ENCODE measurements at regions not wholly inside any gene's neighbourhood (a gene's known extent, or its start where the extent isn't known, plus 50 kb on each side); places are given as distances from the start of the nearest gene placed in this dataset.
"Not testable (repeated sequence)": the region's sequence is repeated elsewhere in the genome, so short reads cannot be mapped to it uniquely, and the experiment has no call there.

- intact Hi-C loops (cut with DNase I); DNase-seq (ENCODE audit: low spot score): not testable (repeated sequence)
These were observed 66.2 kb downstream of the SYT15 start for GRCh38 chr10:46645110-46645509.

- intact Hi-C loops (cut with DNase I); DNase-seq (ENCODE audit: low spot score): not testable (repeated sequence)
These were observed 67.2 kb downstream of the SYT15 start for GRCh38 chr10:46646132-46646531.

GRCh38 chr10:46650967-46651366 lies 72.0 kb downstream of the SYT15 start:
- intact Hi-C loops (cut with DNase I); DNase-seq (ENCODE audit: low spot score): not testable (repeated sequence)

- DNase-seq (ENCODE audit: low spot score); intact Hi-C loops (cut with DNase I): not testable (repeated sequence)
These were observed 78.5 kb downstream of the SYT15 start for GRCh38 chr10:46657437-46657836.

DNA sequence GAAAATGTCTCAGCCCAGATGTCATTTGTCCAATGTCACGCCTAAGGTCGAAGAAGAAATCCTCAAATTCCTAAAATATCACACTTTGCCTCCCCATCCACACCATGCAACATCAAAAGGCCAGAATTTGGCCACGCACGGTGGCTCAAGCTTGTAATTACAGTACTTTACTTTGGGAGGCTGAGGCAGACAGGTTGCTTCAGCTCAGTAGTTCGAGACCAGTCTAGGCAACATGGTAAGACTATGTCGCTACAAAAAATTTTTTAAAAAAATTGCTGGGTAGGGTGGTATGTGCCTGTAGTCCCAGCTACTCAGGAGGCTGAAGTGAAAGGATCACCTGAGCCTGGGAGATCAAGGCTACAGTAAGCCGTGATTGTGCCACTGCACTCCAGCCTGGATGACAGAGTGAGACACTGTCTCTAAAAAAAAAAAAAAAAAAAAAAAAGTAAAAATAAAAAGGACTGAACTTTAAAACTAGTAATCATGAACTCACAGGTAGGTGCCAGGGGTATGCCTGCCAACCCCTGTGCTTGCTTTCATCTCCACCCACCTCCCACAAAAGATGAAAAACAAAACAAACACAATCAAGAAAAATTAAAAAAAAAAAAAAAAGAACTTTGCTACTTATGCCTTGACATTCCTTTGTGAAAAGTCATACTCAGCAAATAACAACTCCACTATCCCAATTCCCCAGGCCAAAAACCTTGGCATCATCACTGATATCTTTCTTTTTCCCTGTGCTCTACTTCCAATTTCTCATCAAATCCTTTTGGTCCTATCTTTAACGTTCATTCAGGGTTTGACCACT lies 81.3 kb downstream of the SYT15 start:
- intact Hi-C loops (cut with DNase I); DNase-seq (ENCODE audit: low spot score): not testable (repeated sequence)

GRCh38 chr10:46660835-46661164 lies 81.9 kb downstream of the SYT15 start:
- intact Hi-C loops (cut with DNase I); DNase-seq (ENCODE audit: low spot score): not testable (repeated sequence)

GRCh38 chr10:46665536-46665935 lies 86.6 kb downstream of the SYT15 start:
- intact Hi-C loops (cut with DNase I); DNase-seq (ENCODE audit: low spot score): not testable (repeated sequence)

GRCh38 chr10:46668357-46668997 lies 89.5 kb downstream of the SYT15 start:
- intact Hi-C loops (cut with DNase I); DNase-seq (ENCODE audit: low spot score): not testable (repeated sequence)

DNA sequence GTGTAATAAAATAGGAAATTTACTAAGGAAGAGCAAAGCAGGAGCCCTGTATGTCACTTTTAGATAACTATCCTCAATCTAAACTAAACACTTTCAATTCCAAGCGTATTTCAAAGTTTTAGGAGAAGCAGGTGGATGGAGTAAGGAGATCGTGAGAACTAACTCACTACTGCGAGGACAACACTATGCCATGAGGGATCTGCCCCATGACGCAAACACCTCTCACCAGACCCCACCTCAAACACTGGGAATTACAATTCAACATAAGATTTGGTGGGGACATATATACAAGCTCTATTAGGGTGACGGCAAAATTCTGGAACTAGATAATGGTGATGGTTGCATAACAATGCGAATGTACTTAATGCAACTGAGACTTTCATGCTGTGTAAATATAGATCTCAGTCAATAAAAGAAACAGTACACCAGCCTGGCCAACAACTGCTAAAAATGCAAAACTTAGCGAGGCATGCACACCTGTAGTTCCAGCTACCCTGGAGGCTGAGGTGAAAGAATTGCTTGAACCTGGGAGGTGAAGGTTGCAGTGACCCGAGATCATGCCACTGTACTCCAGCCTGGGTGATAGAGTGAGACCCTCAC lies 99.0 kb downstream of the SYT15 start:
- intact Hi-C loops (cut with DNase I); DNase-seq (ENCODE audit: low spot score): not testable (repeated sequence)

- intact Hi-C loops (cut with DNase I); DNase-seq (ENCODE audit: low spot score): not testable (repeated sequence)
These were observed 112.5 kb downstream of the SYT15 start for GRCh38 chr10:46691397-46691796.

- intact Hi-C loops (cut with DNase I): not testable (repeated sequence)
These were observed 114.3 kb downstream of the SYT15 start for GRCh38 chr10:46693218-46693617.

DNA sequence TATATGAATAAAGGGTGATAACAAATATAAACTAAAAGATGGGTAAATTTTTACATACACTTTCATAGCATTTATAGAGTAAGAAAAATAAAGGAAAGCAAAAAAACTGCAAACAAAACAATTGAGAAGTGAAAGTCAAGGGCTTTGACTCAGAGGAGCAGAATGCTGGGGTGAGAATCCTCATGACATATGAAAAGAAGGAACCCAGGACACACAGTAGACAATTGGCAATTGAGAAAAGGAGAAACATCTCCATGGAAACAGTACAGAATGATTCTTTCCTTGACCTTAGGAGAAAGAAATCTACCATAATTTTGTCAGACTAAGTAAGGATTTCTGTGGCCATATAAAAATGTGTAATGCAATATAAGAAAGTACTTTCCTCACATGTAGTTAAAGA lies 138.3 kb downstream of the SYT15 start:
- DNase-seq (ENCODE audit: low spot score); intact Hi-C loops (cut with DNase I): not testable (repeated sequence)

More at GRCh38 chr10:46693218-46693617, 114.3 kb downstream of the SYT15 start:
- DNase-seq (ENCODE audit: low spot score): not testable (repeated sequence)

- DNase-seq (ENCODE audit: low spot score); intact Hi-C loops (cut with DNase I): not testable (repeated sequence)
These were observed 139.1 kb downstream of the SYT15 start for GRCh38 chr10:46718014-46718413.

DNA sequence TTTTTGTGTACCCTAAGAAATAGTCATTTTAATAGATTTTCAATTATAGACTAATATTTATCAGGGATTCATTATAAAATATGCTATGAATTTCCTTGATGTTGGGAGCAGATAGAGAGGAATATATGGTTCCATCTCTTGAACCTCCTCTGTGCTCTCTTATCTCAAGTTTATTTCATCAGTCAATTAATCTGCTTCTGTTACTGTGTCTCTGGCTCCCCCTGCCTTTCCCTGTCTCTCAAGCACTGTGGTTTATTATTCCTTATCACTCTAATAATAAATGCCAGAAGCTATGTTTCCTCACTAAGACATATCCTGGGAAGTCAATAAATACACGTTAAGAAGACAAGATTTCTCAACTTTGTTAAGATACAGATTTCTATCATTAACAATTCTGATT lies 141.5 kb downstream of the SYT15 start:
- intact Hi-C loops (cut with DNase I); DNase-seq (ENCODE audit: low spot score): not testable (repeated sequence)

- intact Hi-C loops (cut with DNase I); DNase-seq (ENCODE audit: low spot score): not testable (repeated sequence)
These were observed 142.0 kb downstream of the SYT15 start for GRCh38 chr10:46720811-46721518.

GRCh38 chr10:46724258-46724657 lies 145.3 kb downstream of the SYT15 start:
- intact Hi-C loops (cut with DNase I): not testable (repeated sequence)

GRCh38 chr10:46728359-46728758 lies 149.4 kb downstream of the SYT15 start:
- intact Hi-C loops (cut with DNase I); DNase-seq (ENCODE audit: low spot score): not testable (repeated sequence)

More at GRCh38 chr10:46724258-46724657, 145.3 kb downstream of the SYT15 start:
- DNase-seq (ENCODE audit: low spot score): not testable (repeated sequence)

GRCh38 chr10:46730729-46731128 lies 151.8 kb downstream of the SYT15 start:
- intact Hi-C loops (cut with DNase I); DNase-seq (ENCODE audit: low spot score): not testable (repeated sequence)

- DNase-seq (ENCODE audit: low spot score); intact Hi-C loops (cut with DNase I): not testable (repeated sequence)
These were observed 154.8 kb downstream of the SYT15 start for GRCh38 chr10:46733635-46734261.

All from cardiac septum (tissue), 1 donor.